Dermis blood vessel endothelial cell (primary cell): ENCODE measurements at regions not wholly inside any gene's neighbourhood (a gene's known extent, or its start where the extent isn't known, plus 50 kb on each side); places are given as distances from the start of the nearest gene placed in this dataset.
"Not testable (repeated sequence)": the region's sequence is repeated elsewhere in the genome, so short reads cannot be mapped to it uniquely, and the experiment has no call there.

ENCODE experiments used
- DNase-seq: peaks from one replicate; pipeline ENCODE4 v3.0.0; 2010

DNA sequence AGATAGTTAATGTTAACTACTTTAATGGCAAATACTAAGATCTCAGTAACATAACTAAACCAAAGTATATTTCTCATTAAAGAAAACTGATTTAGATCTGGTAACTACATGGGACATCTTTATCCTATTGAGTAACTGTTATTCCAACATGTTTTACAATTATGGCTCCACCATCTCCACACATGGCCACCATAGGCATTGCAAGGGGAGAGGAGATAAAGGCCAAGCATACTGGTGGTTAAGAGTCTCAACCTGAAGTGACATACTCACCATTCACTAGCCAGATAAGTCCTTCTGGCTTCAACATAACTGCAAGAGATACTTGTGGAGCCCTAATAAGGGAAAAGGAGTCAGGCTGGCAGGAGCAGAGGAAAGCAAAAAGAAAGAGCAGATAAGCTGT lies 1586.4 kb upstream of the SPRY2 start:
- no peak for DNase-seq

DNA sequence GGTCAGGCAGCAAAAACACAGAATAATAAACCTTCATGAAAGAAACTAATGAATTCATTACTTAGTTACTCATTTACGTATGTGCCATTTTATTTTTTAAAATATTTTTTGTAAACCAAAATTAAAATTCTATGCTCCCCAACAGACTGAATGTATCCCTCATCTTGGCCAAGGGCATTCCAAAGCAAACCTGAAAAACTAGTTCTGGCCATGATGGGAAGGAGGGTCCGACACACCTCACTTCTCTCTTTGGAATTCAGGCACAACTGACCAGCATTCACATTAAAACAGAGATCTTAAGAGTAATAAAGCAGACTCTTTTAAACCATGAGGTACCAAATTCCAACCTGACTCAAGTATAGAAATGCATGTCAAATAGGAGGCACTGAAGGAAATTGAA lies 1576.9 kb upstream of the SPRY2 start:
- no peak for DNase-seq

DNA sequence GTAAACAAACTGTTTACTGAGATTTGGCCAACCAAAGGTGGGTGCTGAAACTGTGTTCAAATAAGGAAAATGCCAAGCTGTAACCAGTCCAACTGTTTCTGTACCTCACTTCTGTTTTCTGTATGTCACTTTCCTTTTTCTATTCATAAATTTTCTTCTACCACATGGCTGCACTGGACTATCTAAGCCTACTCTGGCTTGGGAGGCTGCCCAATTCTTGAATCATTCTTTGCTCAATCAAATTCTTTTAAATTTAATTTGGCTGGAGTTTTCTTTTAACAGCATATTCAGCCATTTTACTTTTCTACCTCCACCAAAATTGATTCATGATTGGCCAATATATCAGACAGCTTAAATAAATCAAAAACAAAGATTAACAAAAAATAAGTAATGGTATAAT lies 1575.5 kb upstream of the SPRY2 start:
- no peak for DNase-seq

GRCh38 chr13:81907787-81908372 lies 1567.0 kb upstream of the SPRY2 start:
- DNase-seq: no peak

GRCh38 chr13:81888855-81889254 lies 1547.9 kb upstream of the SPRY2 start:
- no peak for DNase-seq

DNA sequence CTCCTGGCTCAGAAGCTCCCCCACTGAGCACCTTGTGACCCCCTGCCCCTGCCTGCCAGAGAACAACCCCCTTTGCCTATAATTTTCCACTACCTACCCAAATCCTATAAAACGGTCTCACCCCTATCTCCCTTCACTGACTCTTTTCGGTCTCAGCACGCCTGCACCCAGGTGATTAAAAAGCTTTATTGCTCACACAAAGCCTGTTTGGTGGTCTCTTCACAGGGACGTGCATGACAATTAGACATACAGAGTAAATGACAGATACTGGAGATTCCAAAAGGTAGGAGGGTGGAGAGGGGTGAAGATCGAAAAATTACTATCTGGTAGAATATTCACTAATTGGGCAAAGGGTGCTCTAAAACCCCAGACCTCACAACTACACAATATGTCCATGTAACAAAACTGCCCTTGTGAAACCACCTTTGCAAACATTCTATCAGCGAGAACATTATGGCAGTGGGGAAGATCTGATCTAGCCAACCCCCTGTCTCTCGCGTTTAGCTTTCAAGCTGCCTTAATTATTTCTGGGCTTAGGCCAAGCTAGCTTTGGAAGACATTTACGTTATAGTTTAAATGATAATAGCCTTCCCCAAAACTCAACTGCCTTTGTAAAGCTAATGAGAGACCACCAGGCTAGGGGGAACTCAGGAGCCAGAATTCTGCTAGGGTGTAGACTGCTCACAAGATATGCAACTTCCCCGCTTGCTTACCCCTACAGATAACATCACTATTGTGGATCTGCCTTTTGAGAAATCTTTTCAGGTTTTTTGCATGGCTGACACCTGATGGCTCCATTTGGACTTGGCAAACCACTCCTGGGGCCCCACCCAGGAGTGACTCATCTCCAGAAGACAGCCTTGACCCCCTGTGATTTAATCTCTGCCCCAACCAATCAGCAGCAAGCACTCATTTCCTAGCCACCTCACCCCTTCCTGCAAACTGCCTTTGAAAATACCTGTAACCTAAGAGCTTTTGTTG lies 1534.0 kb upstream of the SPRY2 start:
- no peak for DNase-seq

- no peak for DNase-seq
Measured at GRCh38 chr13:81874253-81874652, 1533.3 kb upstream of the SPRY2 start.

DNA sequence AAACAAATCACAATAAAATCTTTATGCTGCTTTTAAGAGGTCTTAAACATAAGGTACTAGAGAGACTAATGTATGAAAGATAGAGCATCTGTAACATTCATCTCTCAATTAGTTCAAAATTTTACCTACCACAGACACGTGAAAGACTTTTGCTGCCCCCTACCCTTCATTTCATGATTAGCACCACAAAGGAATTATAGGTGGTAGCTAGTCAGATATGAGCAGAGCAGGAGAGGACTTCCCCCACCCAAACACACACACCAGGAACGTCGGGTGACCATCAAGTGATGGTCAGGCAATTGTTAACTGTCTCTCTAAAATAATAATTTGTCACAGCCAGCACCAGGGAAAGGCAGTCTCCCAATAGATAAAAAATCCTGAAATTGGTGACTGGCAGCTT lies 1531.7 kb upstream of the SPRY2 start:
- no peak for DNase-seq

DNA sequence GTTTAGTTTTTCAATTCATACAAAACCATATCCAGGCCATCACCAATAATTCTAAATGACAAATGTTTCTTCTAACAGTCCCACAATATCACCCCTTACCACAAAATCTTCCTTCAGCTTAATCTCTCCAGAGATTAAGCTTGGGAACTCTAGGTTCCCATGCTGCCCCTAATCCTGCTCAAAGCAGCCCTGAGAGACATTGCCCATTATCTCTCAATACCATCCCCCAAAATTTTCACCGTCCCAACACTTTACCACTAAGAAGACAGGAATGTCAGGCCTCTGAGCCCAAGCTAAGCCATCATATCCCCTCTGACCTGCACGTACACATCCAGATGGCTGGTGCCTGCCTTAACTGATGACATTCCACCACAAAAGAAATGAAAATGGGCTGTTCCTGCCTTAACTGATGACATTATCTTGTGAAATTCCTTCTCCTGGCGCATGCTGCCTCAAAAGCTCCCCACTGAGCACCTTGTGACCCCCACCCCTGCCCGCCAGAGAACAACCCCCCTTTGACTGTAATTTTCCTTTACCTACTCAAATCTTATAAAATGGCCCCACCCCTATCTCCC lies 1530.9 kb upstream of the SPRY2 start:
- DNase-seq: not testable (repeated sequence)

- no peak for DNase-seq
Measured at GRCh38 chr13:81848291-81848690, 1507.4 kb upstream of the SPRY2 start.

- DNase-seq: no peak
Measured at GRCh38 chr13:81846771-81847170, 1505.8 kb upstream of the SPRY2 start.

DNA sequence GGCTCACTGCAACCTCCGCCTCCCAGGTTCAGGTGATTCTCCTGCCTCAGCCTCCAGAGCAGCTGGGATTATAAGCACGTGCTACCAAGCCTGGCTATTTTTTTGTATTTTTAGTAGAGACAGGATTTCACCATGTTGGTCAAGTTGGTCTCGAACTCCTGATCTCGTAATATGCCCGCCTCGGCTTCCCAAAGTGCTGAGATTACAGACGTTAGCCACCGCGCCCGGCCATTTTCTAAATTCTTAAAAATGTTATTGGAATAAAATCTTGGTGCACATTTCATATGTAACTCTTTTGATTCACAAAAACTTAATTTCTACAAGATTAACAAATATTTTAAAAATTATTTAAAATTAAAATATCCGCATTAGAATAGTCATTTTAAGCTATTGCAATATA lies 1480.3 kb upstream of the SPRY2 start:
- no peak for DNase-seq

DNA sequence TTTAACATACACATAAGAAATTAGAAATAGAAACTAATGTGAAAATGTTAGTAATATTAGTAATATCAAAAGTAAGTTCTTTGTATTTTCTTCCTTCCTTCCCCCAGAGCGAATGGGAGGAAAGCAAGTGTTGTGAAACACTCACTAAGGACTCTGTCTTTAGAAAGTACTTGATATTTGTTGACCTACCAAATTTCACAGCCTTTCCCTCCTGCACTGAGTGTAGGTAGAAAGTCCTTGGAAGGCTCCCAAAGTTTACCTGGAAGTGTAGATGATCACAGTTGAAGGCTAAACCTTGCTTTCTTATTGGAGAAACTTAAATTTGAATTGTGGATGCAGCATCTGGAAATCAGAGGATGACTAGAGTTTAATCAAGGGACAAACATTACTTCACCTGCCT lies 1459.5 kb upstream of the SPRY2 start:
- DNase-seq: no peak

DNA sequence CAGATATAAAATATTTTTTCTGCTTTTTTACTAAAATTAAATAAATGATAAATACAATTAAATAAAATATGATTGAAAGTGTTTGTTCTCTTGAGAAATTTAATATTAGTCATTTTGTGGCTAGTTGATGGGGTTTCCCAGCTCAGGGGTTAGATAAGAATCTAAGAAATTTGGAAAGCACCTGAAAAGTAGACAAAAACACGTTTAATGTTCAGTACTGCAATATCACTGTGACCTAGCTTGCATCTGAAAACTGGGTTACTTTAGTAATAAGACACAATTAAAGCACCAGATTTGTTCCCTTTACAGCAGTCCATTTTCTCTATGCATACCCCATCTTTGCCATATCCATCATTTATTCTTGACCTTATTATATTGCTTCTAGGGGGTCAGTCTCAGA lies 1454.8 kb upstream of the SPRY2 start:
- DNase-seq: no peak

- DNase-seq: no peak
Measured at GRCh38 chr13:81791641-81792040, 1450.7 kb upstream of the SPRY2 start.

GRCh38 chr13:81781471-81781870 lies 1440.5 kb upstream of the SPRY2 start:
- DNase-seq: no peak

DNA sequence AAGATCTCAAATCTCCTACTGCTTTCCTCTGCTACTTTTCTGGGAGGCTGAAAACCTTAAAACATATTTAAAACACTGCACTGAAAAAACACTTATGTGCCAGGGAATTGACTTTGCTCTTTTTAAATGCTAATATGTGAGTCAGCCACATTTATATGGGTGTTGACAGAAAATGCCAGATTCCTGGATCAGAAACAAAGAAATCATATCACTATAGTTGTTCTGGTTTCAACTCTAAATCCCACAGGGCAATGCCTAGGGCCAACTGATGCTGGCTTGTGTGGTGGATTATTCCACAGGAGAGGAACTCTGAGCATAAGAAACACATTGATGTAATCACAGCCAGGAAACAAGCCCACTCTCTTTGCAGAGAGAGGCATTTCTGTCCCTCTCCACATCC lies 1439.0 kb upstream of the SPRY2 start:
- no peak for DNase-seq

GRCh38 chr13:81778350-81778749 lies 1437.4 kb upstream of the SPRY2 start:
- no peak for DNase-seq

DNA sequence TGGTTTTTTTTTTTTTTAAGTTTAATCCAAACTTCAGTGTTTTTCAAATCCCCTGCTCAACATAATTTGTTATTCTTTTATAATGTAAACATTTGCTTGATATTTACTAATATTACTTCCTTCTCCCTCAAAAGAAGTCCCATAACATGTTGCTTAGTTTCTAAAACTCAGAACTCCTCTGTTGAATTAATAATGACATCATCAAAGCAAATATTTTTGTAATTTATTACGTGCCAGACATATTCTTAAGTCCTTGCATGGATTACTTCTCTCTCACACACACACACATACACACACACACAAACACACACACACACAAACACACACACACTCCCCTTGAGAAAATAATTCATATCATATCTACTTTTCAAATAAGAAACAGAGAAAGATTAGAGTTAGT lies 1432.3 kb upstream of the SPRY2 start:
- DNase-seq: no peak

DNA sequence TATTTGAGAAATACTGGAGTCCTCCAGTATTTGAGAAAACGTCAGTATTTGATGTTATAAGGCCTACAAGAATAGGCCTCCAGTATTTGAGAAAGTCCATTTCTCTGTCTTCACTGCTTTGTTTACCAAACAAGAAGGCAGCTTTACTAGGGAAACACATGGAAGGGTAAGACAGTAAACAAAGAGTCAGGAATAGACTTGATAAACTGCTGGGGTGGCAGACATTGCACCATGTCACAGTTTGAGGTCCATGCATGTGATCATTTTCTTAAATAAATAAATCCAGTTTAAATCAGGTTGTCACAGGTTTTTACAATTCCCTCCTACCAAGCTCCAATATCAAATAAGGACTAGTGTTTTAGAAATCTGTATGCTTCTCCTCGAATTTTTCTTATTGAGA lies 1431.0 kb upstream of the SPRY2 start:
- DNase-seq: no peak

DNA sequence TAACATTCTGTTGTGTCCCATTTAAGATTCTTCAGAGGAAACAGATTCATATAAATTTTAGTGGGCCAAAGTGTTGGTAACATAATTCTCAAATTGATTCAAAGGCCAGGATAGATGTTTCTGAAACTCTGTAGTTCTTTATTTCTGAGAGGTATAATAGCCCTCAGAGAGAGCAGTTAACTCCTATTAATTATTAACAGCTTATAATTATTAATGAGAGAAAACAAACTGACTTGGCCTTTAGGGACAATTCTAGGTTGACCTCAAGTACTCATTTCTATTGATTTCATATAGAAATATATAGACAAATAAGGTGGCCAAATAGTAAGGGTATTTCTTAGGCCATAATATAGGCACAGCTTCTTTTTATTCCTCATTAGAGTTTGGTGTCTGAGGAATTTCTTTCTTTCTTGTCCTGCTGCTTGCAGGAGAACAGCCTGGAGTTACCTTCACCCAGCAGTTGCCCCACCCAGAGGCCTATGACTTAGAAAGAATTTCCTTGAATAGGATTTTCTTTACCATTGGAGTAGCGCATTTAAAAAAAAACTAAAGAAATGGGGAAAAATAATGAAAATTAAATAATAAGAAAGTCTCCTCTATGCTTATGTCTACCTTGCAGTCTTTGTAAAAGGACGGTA lies 1430.1 kb upstream of the SPRY2 start:
- no peak for DNase-seq

GRCh38 chr13:81762449-81762848 lies 1421.5 kb upstream of the SPRY2 start:
- no peak for DNase-seq

DNA sequence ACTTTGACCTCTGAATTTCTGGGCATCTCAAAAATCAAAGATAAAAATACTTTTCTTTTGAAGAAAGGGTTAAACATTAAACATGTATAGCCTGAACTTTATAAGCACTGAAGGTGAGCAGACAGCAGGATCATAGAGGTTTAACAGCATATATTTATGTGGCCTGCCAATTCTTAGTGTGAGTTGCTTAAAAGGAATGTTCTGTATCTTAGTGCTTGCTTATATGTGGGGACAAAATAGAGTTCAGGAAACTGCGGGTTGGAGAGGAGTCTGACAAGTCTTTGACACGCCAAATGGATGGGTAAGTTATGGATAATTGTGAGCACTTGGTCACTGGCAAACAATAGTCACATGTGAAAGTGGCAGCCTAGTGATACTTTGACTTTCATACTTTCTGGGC lies 1419.4 kb upstream of the SPRY2 start:
- no peak for DNase-seq
